ENCODE measurements at regions not wholly inside any gene's neighbourhood (a gene's known extent, or its start where the extent isn't known, plus 50 kb on each side); places are given as distances from the start of the nearest gene placed in this dataset.
"Not testable (repeated sequence)": the region's sequence is repeated elsewhere in the genome, so short reads cannot be mapped to it uniquely, and the experiment has no call there.

DNA sequence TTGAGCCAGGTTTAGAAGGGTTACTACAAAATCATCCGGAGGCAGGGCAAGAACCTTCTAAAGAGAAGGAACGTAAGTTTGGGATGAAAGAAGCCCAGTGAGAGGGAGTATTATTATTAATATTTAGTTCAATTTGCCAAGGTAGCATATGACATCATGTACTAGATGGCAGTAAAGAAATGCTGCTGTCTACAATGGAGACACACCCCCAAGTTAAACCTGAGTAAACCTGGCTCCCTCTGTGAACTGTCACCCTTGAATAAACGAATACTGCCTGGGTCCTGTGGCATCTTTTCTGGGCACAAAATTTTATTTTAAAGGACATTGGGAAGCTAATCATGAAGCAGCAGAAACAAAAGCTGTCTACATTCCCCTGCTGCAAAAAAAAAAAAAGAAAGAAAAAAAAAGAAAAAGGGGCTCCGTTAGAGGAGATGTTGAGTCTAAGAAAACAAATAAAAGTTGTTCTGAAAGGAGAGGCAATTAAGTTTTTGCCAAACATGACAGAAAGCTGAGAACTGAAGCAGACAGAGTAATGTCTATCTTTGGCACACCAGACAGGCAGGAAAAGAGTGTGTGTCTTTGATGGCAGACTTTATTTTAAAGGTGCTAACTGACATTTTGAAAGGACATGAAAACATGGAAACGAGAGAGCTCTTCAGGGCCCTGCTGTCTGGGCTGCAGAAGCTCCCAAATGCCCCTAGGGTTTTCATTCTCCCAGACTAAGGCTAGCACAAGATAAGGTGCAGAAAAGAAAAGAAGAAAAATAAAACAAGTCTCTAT lies 557.7 kb upstream of the CHAC2 start:
- H3K4me1 ChIP-seq (ENCODE audit: control insufficient read depth, insufficient read depth, low read length, poor library complexity, severe bottlenecking) = no peaks in the 10 kb centered on the region
- H3K27ac ChIP-seq (ENCODE audit: insufficient read depth, low read length, poor library complexity, severe bottlenecking) = no peak overlapping the region
- no peaks in the 10 kb centered on the region for H3K9me3 ChIP-seq (ENCODE audit: control insufficient read depth, low read length)
- H3K36me3 ChIP-seq (ENCODE audit: control insufficient read depth, insufficient read depth, low read length) = no peaks in the 10 kb centered on the region
- no peak overlapping the region for H3K4me3 ChIP-seq (ENCODE audit: insufficient read depth, low read depth, low read length, poor library complexity, severe bottlenecking)
- no peaks in the 10 kb centered on the region for H3K27me3 ChIP-seq (replicated peaks; ENCODE audit: control insufficient read depth, insufficient read depth, low read length, poor library complexity, severe bottlenecking)
- DNase-seq = no peak

- DNase-seq = no peak
- Histone ChIP-seq H3K4me1 (ENCODE audit: control insufficient read depth, insufficient read depth, low read length, poor library complexity, severe bottlenecking) (no peaks in the 10 kb centered on the region), H3K36me3 (ENCODE audit: control insufficient read depth, insufficient read depth, low read length) (no peaks in the 10 kb centered on the region), H3K4me3 (ENCODE audit: insufficient read depth, low read depth, low read length, poor library complexity, severe bottlenecking) (no peak overlapping the region), H3K27me3 (replicated peaks; ENCODE audit: control insufficient read depth, insufficient read depth, low read length, poor library complexity, severe bottlenecking) (no peaks in the 10 kb centered on the region), H3K27ac (ENCODE audit: insufficient read depth, low read length, poor library complexity, severe bottlenecking) (no peak overlapping the region), H3K9me3 (ENCODE audit: control insufficient read depth, low read length) (no peaks in the 10 kb centered on the region)
Measured at GRCh38 chr2:53208815-53209214, 558.8 kb upstream of the CHAC2 start.

- H3K9me3 ChIP-seq (ENCODE audit: control insufficient read depth, low read length); H3K4me3 ChIP-seq (ENCODE audit: insufficient read depth, low read depth, low read length, poor library complexity, severe bottlenecking); H3K36me3 ChIP-seq (ENCODE audit: control insufficient read depth, insufficient read depth, low read length); H3K4me1 ChIP-seq (ENCODE audit: control insufficient read depth, insufficient read depth, low read length, poor library complexity, severe bottlenecking); H3K27me3 ChIP-seq (replicated peaks; ENCODE audit: control insufficient read depth, insufficient read depth, low read length, poor library complexity, severe bottlenecking); DNase-seq; H3K27ac ChIP-seq (ENCODE audit: insufficient read depth, low read length, poor library complexity, severe bottlenecking): not testable (repeated sequence)
Measured at GRCh38 chr2:53206226-53206625, 561.4 kb upstream of the CHAC2 start.

DNA sequence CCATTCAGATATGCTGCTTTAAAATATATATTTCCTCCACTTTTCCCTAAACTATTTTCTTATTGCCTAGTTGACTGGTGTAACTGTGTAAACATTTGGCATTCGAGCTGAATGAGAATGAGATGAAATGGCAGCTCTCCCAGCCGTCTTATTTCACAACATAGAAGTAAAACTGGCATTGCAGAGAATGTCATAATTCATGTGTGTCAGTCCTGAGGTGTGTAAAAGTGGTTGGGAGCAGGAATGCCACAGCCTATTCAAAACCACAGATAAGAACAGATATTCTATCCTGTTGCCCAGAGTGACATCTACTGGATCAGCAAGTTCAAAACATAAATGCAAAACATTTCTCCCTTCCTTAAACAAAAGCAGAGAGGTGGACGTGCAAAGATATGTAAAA lies 565.5 kb upstream of the CHAC2 start:
- no peaks in the 10 kb centered on the region for H3K36me3 ChIP-seq (ENCODE audit: control insufficient read depth, insufficient read depth, low read length)
- DNase-seq = no peak
- no peak overlapping the region for H3K4me3 ChIP-seq (ENCODE audit: insufficient read depth, low read depth, low read length, poor library complexity, severe bottlenecking)
- H3K27me3 ChIP-seq (replicated peaks; ENCODE audit: control insufficient read depth, insufficient read depth, low read length, poor library complexity, severe bottlenecking) = no peaks in the 10 kb centered on the region
- no peaks in the 10 kb centered on the region for H3K9me3 ChIP-seq (ENCODE audit: control insufficient read depth, low read length)
- H3K4me1 ChIP-seq (ENCODE audit: control insufficient read depth, insufficient read depth, low read length, poor library complexity, severe bottlenecking) = no peaks in the 10 kb centered on the region
- H3K27ac ChIP-seq (ENCODE audit: insufficient read depth, low read length, poor library complexity, severe bottlenecking) = no peak overlapping the region

DNA sequence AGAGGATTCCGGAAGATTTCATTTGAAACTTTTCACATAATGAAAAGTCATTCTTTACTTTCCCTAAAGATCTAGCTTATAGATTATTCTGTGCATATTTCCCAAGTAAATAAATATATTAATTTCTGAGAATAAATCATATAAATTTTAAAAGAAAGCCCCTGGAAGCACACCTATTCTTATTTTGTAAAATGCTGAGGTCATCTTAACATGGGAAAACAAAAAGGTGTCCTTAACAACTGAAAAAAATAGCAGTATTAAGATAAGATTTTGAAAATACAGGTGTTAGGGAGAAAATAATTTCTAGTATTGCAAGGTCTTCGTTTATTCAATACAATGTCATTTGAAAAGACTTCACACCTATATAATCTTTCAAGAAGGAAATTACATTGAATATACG lies 567.5 kb upstream of the CHAC2 start:
- Histone ChIP-seq H3K9me3 (ENCODE audit: control insufficient read depth, low read length) (no peaks in the 10 kb centered on the region), H3K4me3 (ENCODE audit: insufficient read depth, low read depth, low read length, poor library complexity, severe bottlenecking) (no peak overlapping the region), H3K4me1 (ENCODE audit: control insufficient read depth, insufficient read depth, low read length, poor library complexity, severe bottlenecking) (no peaks in the 10 kb centered on the region), H3K36me3 (ENCODE audit: control insufficient read depth, insufficient read depth, low read length) (no peaks in the 10 kb centered on the region), H3K27ac (ENCODE audit: insufficient read depth, low read length, poor library complexity, severe bottlenecking) (no peak overlapping the region), H3K27me3 (replicated peaks; ENCODE audit: control insufficient read depth, insufficient read depth, low read length, poor library complexity, severe bottlenecking) (no peaks in the 10 kb centered on the region)
- no peak for DNase-seq

DNA sequence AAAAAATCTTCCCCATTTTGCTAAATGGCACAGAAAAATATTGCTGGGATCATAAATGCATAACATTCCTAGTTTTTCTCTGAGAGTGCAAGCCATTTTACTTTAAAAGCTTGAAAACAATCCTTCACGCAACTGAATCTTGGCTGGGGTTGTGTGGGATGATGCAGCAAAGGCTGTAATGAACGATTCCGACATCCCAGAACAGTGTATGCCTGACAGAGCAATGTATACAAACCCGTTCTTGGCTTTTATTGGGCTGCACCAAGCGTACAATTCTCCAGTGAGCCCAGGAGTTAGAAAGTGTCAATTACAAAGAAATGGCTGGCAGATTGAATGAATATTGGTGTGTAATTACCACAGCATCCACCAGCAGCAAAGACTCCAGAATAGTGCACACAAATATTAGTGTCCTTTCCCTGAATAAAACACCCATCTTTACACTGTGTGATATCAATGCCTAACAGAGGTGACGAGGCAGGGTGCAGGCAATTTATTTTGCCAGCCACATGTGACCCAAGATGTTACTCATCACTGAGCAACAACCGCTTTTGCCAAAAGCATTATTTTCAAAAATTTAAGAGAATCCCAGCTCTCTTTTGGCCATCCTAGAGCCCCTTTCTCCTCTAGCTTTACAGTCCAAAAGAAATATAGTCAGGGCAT lies 578.6 kb upstream of the CHAC2 start:
- H3K9me3 ChIP-seq (ENCODE audit: control insufficient read depth, low read length) = no peaks in the 10 kb centered on the region
- no peak overlapping the region for H3K4me3 ChIP-seq (ENCODE audit: insufficient read depth, low read depth, low read length, poor library complexity, severe bottlenecking)
- H3K27ac ChIP-seq (ENCODE audit: insufficient read depth, low read length, poor library complexity, severe bottlenecking) = no peak overlapping the region
- no peaks in the 10 kb centered on the region for H3K36me3 ChIP-seq (ENCODE audit: control insufficient read depth, insufficient read depth, low read length)
- no peaks in the 10 kb centered on the region for H3K4me1 ChIP-seq (ENCODE audit: control insufficient read depth, insufficient read depth, low read length, poor library complexity, severe bottlenecking)
- no peak for DNase-seq
- H3K27me3 ChIP-seq (replicated peaks; ENCODE audit: control insufficient read depth, insufficient read depth, low read length, poor library complexity, severe bottlenecking) = no peaks in the 10 kb centered on the region

- no peaks in the 10 kb centered on the region for H3K4me1 ChIP-seq (ENCODE audit: control insufficient read depth, insufficient read depth, low read length, poor library complexity, severe bottlenecking)
- DNase-seq = no peak
- H3K36me3 ChIP-seq (ENCODE audit: control insufficient read depth, insufficient read depth, low read length) = no peaks in the 10 kb centered on the region
- H3K27ac ChIP-seq (ENCODE audit: insufficient read depth, low read length, poor library complexity, severe bottlenecking) = no peak overlapping the region
- H3K9me3 ChIP-seq (ENCODE audit: control insufficient read depth, low read length) = no peaks in the 10 kb centered on the region
- no peaks in the 10 kb centered on the region for H3K27me3 ChIP-seq (replicated peaks; ENCODE audit: control insufficient read depth, insufficient read depth, low read length, poor library complexity, severe bottlenecking)
- H3K4me3 ChIP-seq (ENCODE audit: insufficient read depth, low read depth, low read length, poor library complexity, severe bottlenecking) = no peak overlapping the region
Measured at GRCh38 chr2:53183581-53183980, 584.0 kb upstream of the CHAC2 start.

GRCh38 chr2:53182601-53183000 lies 585.0 kb upstream of the CHAC2 start:
- H3K9me3 ChIP-seq (ENCODE audit: control insufficient read depth, low read length) = no peaks in the 10 kb centered on the region
- no peak overlapping the region for H3K27ac ChIP-seq (ENCODE audit: insufficient read depth, low read length, poor library complexity, severe bottlenecking)
- no peaks in the 10 kb centered on the region for H3K27me3 ChIP-seq (replicated peaks; ENCODE audit: control insufficient read depth, insufficient read depth, low read length, poor library complexity, severe bottlenecking)
- DNase-seq = no peak
- H3K4me1 ChIP-seq (ENCODE audit: control insufficient read depth, insufficient read depth, low read length, poor library complexity, severe bottlenecking) = no peaks in the 10 kb centered on the region
- no peaks in the 10 kb centered on the region for H3K36me3 ChIP-seq (ENCODE audit: control insufficient read depth, insufficient read depth, low read length)
- H3K4me3 ChIP-seq (ENCODE audit: insufficient read depth, low read depth, low read length, poor library complexity, severe bottlenecking) = no peak overlapping the region

- Histone ChIP-seq H3K27ac (ENCODE audit: insufficient read depth, low read length, poor library complexity, severe bottlenecking) (no peak overlapping the region), H3K9me3 (ENCODE audit: control insufficient read depth, low read length) (no peaks in the 10 kb centered on the region), H3K4me1 (ENCODE audit: control insufficient read depth, insufficient read depth, low read length, poor library complexity, severe bottlenecking) (no peaks in the 10 kb centered on the region), H3K27me3 (replicated peaks; ENCODE audit: control insufficient read depth, insufficient read depth, low read length, poor library complexity, severe bottlenecking) (no peaks in the 10 kb centered on the region), H3K36me3 (ENCODE audit: control insufficient read depth, insufficient read depth, low read length) (no peaks in the 10 kb centered on the region), H3K4me3 (ENCODE audit: insufficient read depth, low read depth, low read length, poor library complexity, severe bottlenecking) (no peak overlapping the region)
- no peak for DNase-seq
Measured at GRCh38 chr2:53181759-53182158, 585.8 kb upstream of the CHAC2 start.

DNA sequence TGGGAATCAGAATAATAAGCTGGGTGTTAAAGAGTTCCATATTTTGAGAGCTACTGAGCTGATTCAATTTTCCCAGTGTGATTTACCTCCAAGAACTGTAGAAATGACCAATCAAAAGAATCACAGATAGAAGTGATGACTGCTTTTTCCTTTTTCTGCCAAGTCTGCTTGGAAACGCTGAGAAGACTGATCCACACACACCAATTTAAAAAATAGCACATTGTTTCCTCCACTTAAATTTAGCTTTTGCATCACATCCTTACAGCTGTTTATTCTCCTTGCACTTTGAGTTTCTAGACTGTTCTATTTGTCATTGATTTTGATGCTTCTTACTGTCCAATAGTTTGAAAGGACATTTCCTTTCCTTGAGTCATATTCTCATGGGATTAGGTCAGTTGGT lies 590.3 kb upstream of the CHAC2 start:
- Histone ChIP-seq H3K27me3 (replicated peaks; ENCODE audit: control insufficient read depth, insufficient read depth, low read length, poor library complexity, severe bottlenecking) (no peaks in the 10 kb centered on the region), H3K27ac (ENCODE audit: insufficient read depth, low read length, poor library complexity, severe bottlenecking) (no peak overlapping the region), H3K4me3 (ENCODE audit: insufficient read depth, low read depth, low read length, poor library complexity, severe bottlenecking) (no peak overlapping the region), H3K4me1 (ENCODE audit: control insufficient read depth, insufficient read depth, low read length, poor library complexity, severe bottlenecking) (no peaks in the 10 kb centered on the region), H3K9me3 (ENCODE audit: control insufficient read depth, low read length) (no peaks in the 10 kb centered on the region), H3K36me3 (ENCODE audit: control insufficient read depth, insufficient read depth, low read length) (no peaks in the 10 kb centered on the region)
- no peak for DNase-seq

Measured in effector memory CD4-positive, alpha-beta T cell (primary cell).